Amniotic epithelial cell (primary cell): ENCODE measurements at regions not wholly inside any gene's neighbourhood (a gene's known extent, or its start where the extent isn't known, plus 50 kb on each side); places are given as distances from the start of the nearest gene placed in this dataset.
"Not testable (repeated sequence)": the region's sequence is repeated elsewhere in the genome, so short reads cannot be mapped to it uniquely, and the experiment has no call there.

ENCODE experiments used
- DNase-seq: peaks from one replicate; pipeline ENCODE4 v3.0.0-alpha.2; 2010; ENCODE audit warnings: low read depth

GRCh38 chr6:163760860-163761259 lies 346.3 kb downstream of the QKI start:
- no peak for DNase-seq

DNA sequence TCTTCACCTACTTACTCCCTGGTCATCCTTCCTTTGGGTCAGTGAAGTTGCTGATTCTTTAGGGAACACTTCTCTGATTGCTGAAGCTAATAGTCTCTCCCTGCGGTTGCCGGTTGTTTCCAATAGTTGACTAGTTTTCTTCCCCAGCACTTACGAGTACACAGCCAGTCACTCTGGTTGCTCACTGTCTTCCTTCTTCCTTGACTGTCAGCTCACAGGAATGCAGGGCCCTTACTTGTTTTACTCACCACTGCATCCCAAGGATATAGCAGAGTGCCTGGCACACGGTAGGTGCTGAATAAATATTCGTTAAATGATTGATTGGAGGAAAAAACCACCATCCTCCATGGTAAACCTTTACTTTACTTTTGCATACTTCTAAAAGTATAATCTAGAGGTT lies 345.0 kb downstream of the QKI start:
- DNase-seq = no peak

DNA sequence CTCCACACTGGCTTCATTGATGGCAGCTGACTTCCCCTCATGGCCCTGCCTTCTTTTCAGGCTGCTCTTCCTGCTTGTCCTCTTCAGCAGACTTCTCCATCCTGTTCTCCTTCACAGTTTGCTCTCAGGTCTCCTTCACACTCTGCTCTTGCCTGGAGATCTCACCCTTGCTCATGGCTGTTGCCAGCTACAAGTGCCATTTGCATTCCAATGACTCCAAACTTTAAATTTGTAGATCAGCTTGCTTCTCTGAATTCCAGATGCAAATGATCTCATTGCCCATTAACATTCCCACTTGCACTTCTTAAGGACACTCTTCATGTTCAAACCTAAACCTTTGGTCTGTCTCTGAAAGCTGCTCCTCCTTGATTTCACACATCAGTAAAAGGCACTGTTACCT lies 343.0 kb downstream of the QKI start:
- no peak for DNase-seq

DNA sequence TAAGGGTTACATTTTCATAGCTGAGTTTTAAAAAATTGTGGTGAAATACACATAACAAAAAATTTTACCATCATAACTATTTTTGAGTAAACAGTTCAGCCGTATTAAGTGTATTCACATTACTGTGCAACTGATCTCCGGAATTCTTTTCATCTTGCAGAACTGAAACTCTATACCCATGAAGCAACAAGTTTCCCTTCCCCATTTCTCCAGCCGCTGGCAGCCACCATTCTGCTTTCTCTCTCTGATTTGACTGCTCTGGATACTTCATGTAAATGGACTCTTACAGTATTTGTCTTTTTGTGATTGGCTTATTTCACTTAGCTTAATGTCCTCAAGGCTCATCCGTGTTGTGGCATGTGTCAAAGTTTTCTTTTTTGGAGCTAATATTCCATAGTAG lies 341.6 kb downstream of the QKI start:
- no peak for DNase-seq

DNA sequence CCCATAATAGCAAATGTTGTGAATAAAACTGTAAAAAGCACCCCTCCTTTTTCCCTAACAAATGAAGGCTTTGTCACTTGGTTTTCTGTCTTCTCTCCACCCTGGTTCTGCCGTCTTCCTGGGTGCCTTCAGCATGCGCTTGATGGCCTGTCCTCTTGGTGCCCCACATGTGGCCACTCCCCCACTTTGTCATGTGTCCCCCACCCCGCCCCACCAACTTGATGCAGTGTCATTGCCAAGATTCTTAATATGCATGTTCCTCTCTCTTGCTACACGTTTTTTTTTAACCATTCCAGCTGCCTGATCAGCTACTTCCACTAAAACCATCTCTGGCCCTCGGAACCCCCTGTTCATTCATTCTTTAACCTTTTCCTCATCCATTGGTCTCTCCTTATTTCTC lies 340.3 kb downstream of the QKI start:
- DNase-seq = no peak

GRCh38 chr6:163753430-163753829 lies 338.9 kb downstream of the QKI start:
- no peak for DNase-seq

GRCh38 chr6:163752446-163752845 lies 337.9 kb downstream of the QKI start:
- DNase-seq = no peak

GRCh38 chr6:163751032-163751525 lies 336.6 kb downstream of the QKI start:
- DNase-seq = no peak

- DNase-seq = no peak
Measured at GRCh38 chr6:163750431-163751031, 336.0 kb downstream of the QKI start.

DNA sequence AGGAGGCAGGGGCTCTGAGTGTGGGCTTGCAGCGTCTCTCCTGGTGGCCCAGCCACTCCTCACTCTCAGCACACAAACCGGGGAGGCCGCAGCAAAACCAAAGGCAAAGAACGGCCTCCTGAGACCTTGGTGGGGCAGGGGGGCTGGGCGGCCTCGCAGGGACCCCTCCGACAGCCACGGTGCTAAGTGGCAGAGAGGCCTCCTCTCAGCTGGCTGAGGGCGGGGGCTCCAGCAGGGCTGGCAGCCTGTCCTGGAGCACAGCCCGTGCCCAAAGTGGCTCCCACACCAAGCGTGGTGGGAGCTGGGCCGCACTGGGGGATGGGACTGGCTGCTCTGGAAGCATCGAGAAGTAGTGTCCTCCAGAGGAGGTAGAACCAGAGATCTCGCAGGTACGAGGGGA lies 334.4 kb downstream of the QKI start:
- DNase-seq = no peak

- no peak for DNase-seq
Measured at GRCh38 chr6:163748036-163748435, 333.5 kb downstream of the QKI start.

- DNase-seq = not testable (repeated sequence)
Measured at GRCh38 chr6:163747058-163747457, 332.5 kb downstream of the QKI start.

- DNase-seq = peak; percentile 37
Measured at GRCh38 chr6:163745536-163746400, 331.2 kb downstream of the QKI start.

GRCh38 chr6:163744256-163744925 lies 329.9 kb downstream of the QKI start:
- DNase-seq = no peak

DNA sequence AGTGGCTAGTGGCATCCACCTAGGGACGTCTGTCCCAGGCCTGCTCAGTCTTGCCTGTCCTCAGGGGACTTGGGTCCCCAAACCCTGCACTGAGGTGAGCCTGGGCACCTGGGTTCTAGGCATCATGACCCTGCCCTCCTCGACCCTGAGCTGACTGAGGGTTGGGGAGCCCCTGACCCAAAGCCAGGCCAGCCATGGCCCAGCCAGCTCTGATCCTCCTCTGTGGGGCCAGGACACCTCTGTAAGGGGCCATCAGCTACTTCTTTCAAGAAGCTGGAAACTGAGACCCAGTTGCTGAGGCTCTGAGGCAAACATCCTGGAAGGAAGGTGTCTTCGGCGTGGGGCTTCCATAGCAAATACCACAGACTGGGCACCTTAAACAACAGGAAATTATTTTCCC lies 329.3 kb downstream of the QKI start:
- DNase-seq = no peak

DNA sequence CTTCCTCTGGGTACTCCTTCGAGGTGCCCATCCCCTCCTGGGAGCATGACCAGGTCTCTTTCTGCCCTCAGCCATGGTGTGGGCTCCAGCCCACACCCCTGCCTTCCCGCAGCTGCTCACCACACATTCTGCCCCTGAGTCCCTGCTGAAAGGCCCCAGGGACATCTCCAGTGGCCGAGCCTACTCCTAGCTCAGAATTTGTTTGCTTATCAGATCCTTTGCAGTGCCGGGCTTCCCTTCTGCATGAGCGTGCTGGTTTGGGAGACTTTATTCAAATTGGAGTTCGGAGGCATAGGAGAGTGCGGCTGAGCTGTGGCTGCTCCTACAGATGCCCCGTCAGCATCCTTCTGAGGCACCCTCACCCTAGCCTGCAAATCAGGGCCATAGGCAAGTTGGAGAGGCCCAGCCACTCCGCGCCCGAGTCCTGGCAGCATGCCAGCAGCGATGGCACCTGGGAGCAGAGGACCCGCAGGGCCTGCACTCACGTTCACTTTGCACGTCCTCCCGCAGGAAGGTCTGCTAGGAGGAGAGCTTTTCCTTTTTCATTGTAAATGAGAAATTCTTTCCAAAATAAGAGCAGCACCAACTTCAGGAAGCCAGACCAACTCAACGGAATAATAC lies 327.3 kb downstream of the QKI start:
- DNase-seq = no peak

DNA sequence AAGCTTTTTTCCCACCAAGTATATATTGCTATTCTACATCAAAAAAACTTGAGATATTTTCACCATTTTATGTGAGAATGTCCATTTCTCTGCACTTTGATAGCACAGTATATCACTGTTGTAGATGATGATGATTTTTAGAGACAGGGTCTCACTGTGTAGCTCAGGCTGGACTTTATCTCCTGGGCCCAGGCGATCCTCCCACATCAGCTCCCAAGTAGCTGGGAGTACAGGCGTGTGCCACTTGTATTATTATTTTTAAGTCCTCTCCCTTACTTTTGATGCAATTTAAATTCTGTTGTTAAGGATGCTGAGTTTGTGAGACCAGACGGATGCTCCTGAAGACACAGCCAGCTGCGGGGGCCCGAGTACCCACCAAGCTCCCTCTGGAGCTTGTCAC lies 326.8 kb downstream of the QKI start:
- DNase-seq = no peak

DNA sequence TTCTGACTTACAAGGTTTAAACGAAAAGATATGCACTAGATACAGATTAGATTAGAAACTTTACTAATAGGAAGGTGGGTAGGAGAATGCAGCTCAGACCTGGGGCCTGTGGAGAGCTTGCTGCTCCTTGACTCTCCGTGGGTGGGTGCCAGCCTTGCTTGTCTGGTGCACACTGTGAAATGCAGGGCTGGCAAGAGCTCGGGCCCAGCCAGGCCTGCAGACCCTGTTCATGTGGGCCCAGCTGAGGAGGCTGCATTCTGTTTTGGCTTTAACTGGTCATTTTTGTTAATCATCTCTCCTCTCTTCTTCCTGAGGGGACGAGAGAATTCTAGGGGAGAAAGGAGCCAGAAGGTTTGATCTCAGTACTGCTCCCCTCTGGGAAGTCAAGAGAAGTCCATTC lies 325.4 kb downstream of the QKI start:
- DNase-seq = no peak

- DNase-seq = no peak
Measured at GRCh38 chr6:163739408-163739725, 324.8 kb downstream of the QKI start.

DNA sequence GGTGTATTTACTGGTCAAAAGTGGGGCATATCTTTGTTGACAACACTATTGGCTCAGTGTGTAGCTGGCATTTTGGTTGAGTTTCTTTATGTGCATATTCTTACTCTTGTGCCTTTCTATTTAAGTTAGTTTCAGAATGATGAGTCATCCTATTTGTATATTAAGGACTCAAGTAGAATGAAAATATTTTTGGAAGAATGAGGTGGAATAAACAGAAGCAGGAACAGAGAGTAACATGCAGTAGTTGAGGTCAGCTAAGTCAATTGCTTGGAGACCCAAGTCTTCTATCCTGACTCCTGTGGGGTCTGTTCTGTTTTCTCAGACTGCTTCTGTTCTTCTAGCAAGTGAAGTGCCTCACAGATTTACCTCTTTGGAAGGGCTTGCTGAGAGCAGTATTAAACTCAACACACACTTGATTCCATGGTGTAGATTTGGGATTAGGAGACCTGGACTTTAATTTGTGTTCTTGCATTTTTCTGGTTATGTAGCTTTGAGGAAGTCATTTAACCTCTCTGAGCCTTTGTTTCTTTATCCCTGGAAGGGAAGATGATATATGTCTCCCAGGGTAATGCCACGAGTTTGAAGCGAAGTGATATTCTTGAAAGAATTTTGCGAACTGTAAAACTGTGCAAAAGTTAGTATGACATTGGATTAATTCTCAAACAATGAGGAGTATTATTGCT lies 324.3 kb downstream of the QKI start:
- DNase-seq = no peak

GRCh38 chr6:163738304-163738703 lies 323.8 kb downstream of the QKI start:
- DNase-seq = no peak

GRCh38 chr6:163735076-163735475 lies 320.6 kb downstream of the QKI start:
- DNase-seq = no peak
